ENCODE measurements at regions not wholly inside any gene's neighbourhood (a gene's known extent, or its start where the extent isn't known, plus 50 kb on each side); places are given as distances from the start of the nearest gene placed in this dataset.

DNA sequence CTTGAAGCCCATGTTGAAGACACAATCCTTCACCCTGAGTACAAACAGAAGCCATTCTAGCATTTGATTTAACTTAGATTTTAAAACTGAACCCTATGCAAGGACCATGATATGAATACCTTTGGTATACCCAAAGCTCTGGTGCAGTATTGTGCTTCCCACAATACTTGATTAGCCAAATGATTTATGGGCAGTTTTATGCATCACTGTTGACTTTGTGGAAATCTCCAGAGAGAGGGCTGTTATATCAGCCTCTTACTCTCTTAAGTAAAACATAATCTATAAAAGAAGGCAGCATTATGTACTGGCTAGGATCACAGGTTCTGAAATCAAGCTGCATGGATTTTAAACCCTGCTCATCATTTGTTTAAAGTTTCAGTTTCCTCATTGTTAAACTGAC is 762.8 kb downstream of the EFNA5 start:
- no peak for TF ChIP-seq POLR2AphosphoS5 (IDR thresholded peaks at IDR 0.05; ENCODE audit: low read depth, low read length)
- no peak for TF ChIP-seq TAF1 (IDR thresholded peaks at IDR 0.05; ENCODE audit: borderline replicate concordance, insufficient read depth, low read length)

Data from PFSK-1 (cell line).